GDM1 (cell line): ENCODE measurements at regions not wholly inside any gene's neighbourhood (a gene's known extent, or its start where the extent isn't known, plus 50 kb on each side); places are given as distances from the start of the nearest gene placed in this dataset.

ENCODE experiments used
- DNase-seq: peaks from one replicate; lab custom pipeline; 2025; lab: John Stamatoyannopoulos, UW

- DNase-seq: no peak
These were observed 98.4 kb downstream of the EFNB1 start for GRCh38 chrX:68927178-68927577.

- no peak for DNase-seq
These were observed 94.3 kb downstream of the EFNB1 start for GRCh38 chrX:68923147-68923546.

GRCh38 chrX:68922013-68922412 lies 93.2 kb downstream of the EFNB1 start:
- DNase-seq: no peak

- no peak for DNase-seq
These were observed 91.7 kb downstream of the EFNB1 start for GRCh38 chrX:68920561-68920960.

DNA sequence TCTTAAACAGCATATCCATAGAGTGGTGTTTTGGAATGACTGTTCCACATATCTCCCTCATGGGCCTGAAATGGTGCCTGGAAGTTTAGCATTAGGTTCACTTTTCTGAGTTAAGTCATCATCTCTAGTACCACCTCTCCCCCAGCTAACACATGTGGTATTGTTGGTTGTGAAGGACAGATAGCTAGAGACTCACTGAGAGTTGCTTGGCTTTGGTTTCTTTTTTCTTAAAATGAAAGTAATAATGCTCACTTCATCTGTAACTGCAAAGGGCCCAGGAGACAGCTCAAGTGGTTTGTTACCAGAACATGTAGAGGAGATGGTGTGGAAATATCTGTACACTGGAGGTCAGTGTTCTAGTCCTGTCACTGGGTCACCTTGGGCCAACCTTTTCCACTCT lies 90.9 kb downstream of the EFNB1 start:
- no peak for DNase-seq

DNA sequence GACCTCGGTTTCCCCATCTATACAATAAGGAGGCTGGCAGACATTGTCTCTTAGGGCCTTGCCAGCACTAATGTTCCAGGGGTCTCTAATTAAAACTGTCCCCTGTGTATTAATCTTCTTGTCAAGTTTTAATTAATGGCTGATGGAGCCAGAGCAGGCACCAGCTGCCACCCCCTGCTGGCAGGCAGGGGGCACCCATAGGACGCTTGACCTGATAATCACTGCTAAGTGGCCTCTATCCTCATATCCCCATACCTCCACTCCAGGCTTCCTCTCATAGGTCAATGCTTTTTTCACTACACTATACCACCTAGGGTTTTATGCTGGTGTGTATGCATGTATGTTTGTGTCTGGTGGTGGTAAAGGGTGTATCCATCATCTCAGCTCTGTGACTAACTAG lies 89.4 kb downstream of the EFNB1 start:
- DNase-seq: no peak

DNA sequence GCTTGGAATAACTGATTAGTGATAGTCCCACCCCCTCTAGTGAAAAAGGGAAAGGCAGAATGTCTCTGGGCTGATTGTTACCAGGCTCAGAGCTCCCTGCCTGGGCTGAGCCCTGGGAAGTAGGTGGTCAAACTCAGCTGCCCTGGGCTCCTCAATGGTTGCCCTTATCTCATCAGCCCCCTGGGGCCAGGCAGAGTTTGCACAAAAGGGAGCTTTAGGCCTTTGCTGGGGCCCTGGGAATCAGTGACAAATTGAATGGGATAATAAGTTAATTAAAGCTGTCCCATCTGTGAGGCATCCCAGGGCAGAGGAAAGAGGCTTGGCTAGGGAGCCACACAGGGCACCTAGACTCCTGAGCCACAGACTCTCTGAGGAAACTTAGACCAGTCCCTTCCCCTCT lies 89.0 kb downstream of the EFNB1 start:
- DNase-seq: no peak

DNA sequence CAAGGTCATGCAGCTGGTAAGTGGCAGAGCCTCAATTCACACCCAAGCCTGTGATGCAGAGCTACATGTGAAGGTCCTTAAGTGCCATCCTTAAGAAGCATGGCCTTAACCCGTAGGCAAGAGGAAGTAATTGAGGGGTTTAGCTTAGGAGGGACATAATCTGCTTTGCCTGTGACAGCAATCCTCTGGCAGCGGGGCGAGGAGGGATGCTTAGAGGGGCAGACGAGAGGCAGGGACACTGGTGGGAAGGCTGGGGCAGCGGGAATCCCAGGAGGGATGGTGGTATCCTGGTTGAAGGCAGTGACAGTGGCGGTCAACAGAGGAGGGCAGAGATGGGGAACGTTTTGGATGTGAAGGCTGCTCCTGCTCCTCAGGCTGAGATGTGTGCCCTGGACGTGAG lies 88.1 kb downstream of the EFNB1 start:
- no peak for DNase-seq

DNA sequence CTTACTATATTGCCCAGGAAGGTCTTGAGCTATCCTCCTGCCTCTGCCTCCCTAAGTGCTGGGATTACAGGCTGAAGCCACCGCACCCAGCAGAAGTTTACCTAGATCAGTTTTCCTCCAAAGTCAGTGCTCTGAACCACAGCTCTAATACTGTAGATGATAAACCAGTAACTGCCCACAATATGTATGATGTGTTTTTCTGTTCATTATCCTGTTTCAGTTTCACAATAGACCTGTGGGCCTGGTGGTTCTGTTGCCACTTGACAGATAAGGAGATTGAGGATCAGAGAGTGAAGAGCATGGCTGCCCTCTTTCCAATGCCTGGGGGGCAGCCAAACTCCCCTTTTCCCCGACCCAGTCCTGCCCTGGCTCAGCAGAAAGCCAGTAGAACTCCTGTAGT lies 87.0 kb downstream of the EFNB1 start:
- DNase-seq: no peak

DNA sequence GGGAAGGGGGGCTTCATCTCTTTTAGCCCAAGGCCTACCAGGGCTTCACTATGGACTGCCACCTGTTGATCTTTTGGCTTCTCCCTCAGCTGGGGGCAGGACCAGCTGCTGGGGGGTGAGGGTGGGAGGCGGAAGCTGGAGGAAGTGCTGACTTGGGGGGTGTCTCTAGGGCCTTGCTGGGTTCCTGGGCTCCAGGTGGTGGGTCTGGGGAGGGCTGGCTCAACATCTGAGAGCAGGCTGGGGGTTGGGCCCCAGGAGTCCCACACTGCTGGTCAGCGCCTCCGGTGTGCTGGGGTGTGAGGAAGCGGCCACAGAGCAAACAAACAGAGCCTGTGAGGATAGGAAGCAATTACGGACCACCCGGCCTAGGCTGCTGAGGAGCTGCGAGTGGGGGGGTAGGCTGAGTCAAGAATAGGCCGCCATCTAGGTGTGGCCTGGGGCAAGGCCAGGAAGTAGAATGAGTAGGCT lies 85.7 kb downstream of the EFNB1 start:
- no peak for DNase-seq

DNA sequence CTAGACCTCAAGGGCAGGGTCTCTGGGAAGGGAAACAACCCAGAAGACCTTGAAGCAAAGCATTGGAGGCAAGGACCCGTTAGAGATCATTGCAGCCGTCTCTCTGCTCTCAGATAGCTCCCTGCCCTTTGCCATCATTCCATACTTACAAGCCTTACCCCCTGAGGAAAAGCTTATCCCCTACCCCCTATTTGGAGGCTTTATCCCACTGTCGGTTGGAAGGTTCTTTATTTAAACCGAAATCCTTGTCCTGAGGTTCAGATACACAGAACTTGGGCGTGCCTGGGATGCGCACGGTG lies 84.4 kb downstream of the EFNB1 start:
- no peak for DNase-seq

GRCh38 chrX:68912113-68912512 lies 83.3 kb downstream of the EFNB1 start:
- no peak for DNase-seq

DNA sequence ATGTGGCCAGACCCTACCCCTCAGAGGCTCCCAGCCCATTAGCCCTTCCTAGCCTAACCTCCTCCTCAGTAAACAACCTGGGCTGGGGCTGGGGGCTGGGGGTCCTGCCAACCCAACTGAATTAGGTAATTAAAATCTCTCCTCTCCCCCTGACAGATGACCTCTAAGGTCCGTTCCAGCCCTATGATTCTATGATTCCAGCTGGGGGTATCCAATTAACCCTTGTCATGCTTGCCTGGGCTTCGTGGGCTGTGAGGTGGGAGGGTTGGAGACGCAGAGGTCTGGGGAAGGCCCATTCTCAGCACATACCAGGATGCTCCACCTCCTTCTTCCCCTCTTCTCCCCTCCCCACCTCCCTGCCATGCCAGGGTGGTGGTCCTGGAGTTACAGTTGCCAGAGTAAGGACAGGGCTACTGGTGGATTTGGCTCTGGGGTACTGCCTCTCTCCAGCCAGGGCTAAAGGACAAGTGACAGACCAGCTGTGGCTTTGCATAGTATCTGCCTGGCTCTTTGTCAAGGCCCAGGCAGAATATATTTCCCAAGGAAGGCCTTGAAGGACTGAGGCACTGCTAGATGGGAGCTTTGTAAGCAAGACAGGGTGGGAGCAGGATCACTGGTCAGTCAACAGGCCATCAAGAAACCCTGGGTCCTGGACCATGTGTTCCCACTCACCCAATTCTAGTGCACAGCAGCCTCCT lies 82.1 kb downstream of the EFNB1 start:
- DNase-seq: no peak

DNA sequence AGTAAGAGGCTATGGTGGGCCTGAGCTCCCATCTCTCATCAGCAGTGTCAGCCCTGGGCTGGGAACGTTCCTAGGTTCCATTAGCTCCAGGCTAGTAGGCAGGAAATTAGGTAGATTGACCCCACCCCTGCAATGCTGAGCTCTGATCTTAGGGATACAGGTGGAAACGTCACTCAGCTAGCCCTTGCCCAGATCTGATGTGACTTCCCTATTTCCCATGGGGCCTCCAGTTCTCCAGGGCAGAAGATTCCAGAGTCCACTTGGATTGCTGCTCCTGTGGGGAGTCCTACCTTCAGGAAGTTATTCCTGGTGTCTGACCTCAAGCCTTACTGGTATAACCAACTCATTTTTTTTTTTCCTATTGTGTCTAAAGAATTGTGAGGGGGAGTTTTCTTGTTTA lies 81.1 kb downstream of the EFNB1 start:
- DNase-seq: no peak

- no peak for DNase-seq
These were observed 79.2 kb downstream of the EFNB1 start for GRCh38 chrX:68908071-68908470.

DNA sequence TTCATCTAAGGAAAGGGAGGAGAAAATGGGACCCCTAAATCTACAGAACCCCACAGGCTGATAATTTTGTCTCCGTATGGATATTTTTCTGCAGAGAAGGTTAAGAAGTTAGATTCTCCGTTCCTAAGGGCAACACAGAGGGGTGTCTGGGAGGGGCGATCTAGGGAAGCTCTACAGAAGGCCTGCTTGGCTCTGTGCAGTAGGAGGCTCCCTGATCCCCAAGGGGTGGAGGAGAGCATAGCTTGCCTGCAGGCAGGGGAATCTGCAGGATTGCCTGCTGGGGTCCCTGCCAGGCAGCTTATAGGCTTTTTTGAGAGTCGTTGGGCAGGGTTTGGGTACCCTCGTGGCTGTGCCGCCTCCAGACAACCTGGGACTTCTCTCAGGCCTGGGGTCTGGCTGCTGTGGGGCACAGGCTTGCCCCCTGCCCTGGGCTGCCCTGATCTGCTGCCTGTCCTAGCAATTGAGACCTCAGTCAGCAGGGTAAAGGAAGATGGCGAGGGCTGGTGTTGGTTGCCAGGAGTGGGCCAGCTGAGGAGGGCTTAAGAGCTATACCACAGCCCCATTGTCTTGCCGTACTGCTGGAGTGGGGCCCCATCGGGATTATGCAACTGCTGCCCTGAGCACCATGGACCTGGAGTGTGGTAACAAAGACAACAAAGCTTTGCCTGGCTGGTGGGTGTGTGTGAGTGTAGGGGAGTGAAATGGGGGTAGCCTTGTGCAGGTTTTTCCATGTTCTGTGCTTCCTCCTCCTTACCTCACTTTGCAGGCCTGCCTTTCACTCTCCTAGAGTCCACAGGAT lies 74.1 kb downstream of the EFNB1 start:
- DNase-seq: no peak

DNA sequence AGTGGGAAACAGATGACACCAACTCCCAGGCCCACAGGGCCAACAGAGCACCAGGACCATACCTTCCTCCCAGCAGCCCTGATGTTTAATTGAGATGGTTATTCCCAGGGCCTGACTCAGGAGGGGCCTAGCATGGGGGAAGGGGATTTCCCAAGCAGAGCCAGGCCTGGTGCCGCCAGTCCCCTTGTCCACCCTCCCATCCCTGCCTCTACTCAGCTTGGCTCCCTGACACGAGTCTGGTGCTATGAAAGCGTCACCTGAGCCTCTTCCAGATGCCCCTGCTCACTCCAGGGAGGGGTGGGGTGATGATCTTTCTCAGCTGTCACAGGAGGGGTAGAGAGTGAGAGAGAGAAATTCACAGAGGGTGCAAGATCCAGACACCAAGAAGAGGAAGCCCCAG lies 72.7 kb downstream of the EFNB1 start:
- no peak for DNase-seq

- no peak for DNase-seq
These were observed 69.8 kb downstream of the EFNB1 start for GRCh38 chrX:68898598-68898997.

DNA sequence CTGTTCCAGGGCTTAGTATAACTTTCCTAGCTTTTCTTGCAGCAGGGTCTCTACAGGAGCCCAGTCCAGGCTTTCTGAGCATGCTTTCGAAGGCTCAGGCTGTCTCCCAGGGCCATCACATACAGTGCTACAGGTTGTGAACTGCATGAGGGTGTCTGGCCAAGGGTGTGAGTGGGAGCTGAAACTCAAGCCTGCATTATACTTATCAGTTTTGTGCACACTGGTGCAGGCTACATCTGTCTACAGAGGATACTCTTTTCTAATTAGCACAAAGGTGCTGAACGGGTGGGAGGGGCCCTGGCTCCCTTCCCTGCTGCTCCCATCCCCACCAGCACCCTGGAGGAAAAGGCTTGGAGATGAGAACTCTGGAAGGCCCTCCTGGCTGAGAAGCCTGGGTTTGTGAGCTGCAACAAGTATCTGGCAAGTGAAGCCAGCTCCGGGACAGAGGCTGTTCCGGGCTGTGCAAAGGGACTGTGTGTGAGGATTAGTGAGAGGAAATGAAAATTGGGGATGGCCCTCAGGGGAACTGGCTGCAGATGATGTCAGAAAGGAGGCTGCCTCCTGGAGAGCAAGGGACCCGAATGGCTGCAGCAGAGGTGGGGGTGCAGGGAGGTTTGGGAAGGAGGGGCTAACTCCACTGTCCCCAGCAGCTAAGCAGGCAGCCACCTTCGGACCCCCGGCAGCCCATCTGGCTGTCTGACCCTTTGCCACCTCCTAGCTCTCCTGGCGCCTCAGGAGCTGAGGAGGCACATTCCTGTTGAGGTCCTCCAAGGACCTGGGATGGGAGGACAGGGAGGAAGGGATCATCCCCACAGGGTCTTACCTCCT lies 68.5 kb downstream of the EFNB1 start:
- DNase-seq: no peak

DNA sequence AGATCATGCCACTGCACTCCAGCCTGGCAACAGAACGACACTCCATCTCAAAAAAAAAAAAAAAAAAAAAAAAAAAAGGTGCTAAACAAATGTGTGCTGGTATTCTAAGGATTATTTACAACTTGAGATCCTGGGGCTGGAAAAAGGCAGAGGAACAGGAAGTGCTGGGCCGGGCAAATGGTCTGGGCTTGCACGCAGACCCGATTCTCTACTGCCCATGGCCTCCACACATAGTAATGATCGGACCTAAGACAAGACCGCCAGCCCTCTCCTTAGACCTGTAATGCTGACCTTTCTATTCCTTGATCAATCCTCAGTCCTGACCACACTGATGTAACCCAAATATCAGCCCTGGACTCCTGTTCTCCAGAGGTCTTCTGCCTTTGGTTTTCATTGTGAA lies 67.8 kb downstream of the EFNB1 start:
- DNase-seq: no peak

- DNase-seq: no peak
These were observed 67.0 kb downstream of the EFNB1 start for GRCh38 chrX:68895778-68896177.

- peak; percentile 59 for DNase-seq
These were observed 66.5 kb downstream of the EFNB1 start for GRCh38 chrX:68895341-68895755.
